ENCODE measurements at regions not wholly inside any gene's neighbourhood (a gene's known extent, or its start where the extent isn't known, plus 50 kb on each side); places are given as distances from the start of the nearest gene placed in this dataset.
A peak's percentile ranks its signal among the peaks of the same experiment; 100 is the strongest.

- no peak for DNase-seq
Measured at GRCh38 chr21:43347461-43348169, 79.3 kb downstream of the SIK1 start.

- no peak for DNase-seq
Measured at GRCh38 chr21:43346551-43346950, 80.4 kb downstream of the SIK1 start.

- peak; percentile 23 for DNase-seq
Measured at GRCh38 chr21:43345746-43346409, 81.1 kb downstream of the SIK1 start.

GRCh38 chr21:43345046-43345745 is 81.7 kb downstream of the SIK1 start:
- DNase-seq, result no peak

- DNase-seq, result no peak
Measured at GRCh38 chr21:43343992-43344886, 82.7 kb downstream of the SIK1 start.

GRCh38 chr21:43343095-43343991 is 83.6 kb downstream of the SIK1 start:
- DNase-seq, result no peak

- no peak for DNase-seq
Measured at GRCh38 chr21:43342301-43342881, 84.5 kb downstream of the SIK1 start.

GRCh38 chr21:43341378-43342161 is 85.4 kb downstream of the SIK1 start:
- DNase-seq, result no peak

- no peak for DNase-seq
Measured at GRCh38 chr21:43340491-43341377, 86.2 kb downstream of the SIK1 start.

- no peak for DNase-seq
Measured at GRCh38 chr21:43339668-43340067, 87.3 kb downstream of the SIK1 start.

- no peak for DNase-seq
Measured at GRCh38 chr21:43338951-43339350, 88.0 kb downstream of the SIK1 start.

- no peak for DNase-seq
Measured at GRCh38 chr21:43337901-43338655, 88.9 kb downstream of the SIK1 start.

GRCh38 chr21:43335119-43335518 is 91.8 kb downstream of the SIK1 start:
- no peak for DNase-seq

GRCh38 chr21:43334214-43334958 is 92.5 kb downstream of the SIK1 start:
- DNase-seq, result no peak

- no peak for DNase-seq
Measured at GRCh38 chr21:43333298-43334062, 93.5 kb downstream of the SIK1 start.

- no peak for DNase-seq
Measured at GRCh38 chr21:43332861-43333297, 94.1 kb downstream of the SIK1 start.
